ENCODE measurements at regions not wholly inside any gene's neighbourhood (a gene's known extent, or its start where the extent isn't known, plus 50 kb on each side); places are given as distances from the start of the nearest gene placed in this dataset.
"Not testable (repeated sequence)": the region's sequence is repeated elsewhere in the genome, so short reads cannot be mapped to it uniquely, and the experiment has no call there.

DNA sequence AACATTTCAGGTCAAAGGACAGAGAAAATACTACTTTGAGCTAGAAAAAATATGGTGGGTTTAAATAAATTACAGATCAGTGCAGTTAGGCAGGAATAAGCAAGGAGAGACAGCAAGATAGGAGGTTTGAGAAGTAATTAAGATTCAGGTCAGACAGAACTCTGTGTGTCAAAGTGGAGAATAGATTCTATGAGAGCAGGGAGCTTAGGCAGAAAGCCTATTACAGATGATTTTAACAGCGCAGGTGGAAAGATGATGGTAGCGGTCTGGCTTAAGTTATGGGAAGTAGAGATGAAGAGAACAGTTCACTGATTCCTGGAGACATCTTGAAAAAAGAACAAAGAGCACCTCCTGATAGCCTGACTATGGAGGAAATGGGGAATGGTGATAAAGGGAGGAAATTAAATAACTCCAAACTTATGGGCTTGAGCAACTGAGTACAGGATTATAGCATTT, 106.0 kb downstream of the APIP start:
- no peak for DNase-seq (ENCODE audit: low read depth)
- no peak overlapping the region for H3K4me3 ChIP-seq (ENCODE audit: low read depth, low read length)
- TF ChIP-seq, protein P1, sequence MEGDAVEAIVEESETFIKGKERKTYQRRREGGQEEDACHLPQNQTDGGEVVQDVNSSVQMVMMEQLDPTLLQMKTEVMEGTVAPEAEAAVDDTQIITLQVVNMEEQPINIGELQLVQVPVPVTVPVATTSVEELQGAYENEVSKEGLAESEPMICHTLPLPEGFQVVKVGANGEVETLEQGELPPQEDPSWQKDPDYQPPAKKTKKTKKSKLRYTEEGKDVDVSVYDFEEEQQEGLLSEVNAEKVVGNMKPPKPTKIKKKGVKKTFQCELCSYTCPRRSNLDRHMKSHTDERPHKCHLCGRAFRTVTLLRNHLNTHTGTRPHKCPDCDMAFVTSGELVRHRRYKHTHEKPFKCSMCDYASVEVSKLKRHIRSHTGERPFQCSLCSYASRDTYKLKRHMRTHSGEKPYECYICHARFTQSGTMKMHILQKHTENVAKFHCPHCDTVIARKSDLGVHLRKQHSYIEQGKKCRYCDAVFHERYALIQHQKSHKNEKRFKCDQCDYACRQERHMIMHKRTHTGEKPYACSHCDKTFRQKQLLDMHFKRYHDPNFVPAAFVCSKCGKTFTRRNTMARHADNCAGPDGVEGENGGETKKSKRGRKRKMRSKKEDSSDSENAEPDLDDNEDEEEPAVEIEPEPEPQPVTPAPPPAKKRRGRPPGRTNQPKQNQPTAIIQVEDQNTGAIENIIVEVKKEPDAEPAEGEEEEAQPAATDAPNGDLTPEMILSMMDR (IDR thresholded peaks at IDR 0.05; ENCODE audit: insufficient read depth, low read depth, low read length, missing control alignments), result no peak

DNA sequence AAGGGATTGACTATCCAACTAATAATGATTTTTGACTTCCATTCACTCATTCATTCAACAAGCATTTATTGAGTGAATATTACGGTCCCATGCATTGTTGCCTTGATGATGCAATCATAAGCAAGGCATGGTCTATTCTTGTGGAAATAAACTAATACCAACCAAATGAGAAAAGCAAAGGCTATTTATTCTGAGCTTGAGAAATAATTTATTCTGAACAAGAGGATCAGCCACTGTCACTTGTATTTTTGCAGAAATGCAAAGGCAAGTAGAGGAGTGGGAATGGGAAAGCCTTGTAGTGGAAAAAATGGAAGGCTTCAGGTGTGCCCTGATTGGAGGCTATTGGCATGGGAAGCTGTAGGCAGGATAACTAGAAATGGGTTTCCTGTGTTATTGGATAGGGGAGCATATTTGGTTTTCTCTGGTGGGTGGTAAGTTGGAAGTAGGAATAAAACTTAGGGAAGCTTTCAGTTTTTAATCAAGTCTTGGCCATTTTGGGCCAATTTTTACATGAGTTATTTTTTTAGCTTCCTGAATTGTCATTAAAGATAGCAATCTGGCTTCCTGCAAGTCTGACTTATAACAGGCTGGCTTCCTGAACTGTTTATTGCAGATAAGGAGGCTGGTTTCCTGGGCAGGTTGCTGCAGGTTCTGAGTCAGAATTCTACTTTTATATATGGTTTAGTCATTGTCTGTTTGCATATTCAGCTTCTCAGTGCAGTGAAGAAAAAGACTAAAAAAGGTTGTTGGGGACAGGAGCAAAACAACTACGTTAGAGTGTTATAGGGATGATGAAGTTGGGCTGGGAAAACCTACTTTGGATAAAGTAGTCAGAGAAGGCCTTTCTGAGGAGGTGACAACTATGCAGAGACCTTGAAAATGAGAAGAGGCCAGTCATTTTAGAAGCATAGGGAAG, 106.7 kb downstream of the APIP start:
- DNase-seq (ENCODE audit: low read depth), result no peak
- H3K4me3 ChIP-seq (ENCODE audit: low read depth, low read length), result no peak overlapping the region
- TF ChIP-seq, protein P1 (IDR thresholded peaks at IDR 0.05; ENCODE audit: insufficient read depth, low read depth, low read length, missing control alignments), result no peak

DNA sequence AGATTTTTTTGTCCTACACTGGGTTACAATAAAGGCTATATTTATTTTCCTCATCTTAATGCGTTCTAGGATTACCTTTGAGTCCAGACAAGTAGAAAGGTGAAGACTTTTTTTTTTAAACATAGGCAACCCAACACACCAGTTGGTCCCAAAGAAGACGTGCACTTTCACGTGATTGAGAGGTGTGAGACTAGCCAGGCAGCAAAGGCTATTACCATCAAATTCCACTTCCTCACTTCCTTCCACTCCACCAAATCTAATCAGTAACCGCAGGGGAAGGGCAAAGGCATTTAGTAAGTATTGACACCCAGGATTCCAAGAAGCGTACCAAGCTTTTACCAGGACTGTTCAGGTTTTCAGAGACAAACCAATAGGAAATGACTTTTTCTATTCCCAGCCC, 109.3 kb downstream of the APIP start:
- TF ChIP-seq, protein P1 (IDR thresholded peaks at IDR 0.05; ENCODE audit: insufficient read depth, low read depth, low read length, missing control alignments), result no peak
- H3K4me3 ChIP-seq (ENCODE audit: low read depth, low read length), result no peak overlapping the region
- no peak for DNase-seq (ENCODE audit: low read depth)

DNA sequence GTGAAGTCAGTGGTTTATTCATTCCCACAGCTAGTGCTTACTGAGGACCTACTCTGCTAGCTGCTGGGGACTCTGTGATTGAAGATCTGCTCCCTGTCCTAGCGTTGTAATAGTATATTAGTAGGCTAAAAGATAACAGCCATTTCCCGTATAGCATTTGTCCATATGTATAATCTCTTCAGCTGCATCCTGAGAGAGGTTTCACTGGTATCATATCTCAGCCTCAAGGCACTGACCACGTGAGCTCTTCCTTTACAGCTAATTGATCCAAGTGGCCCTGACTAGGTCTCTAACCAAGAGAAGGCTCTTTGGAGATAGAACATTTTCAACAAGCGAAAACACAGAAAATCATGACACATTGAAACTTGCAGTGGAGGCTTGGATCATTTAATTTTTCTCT, 110.2 kb downstream of the APIP start:
- H3K4me3 ChIP-seq (ENCODE audit: low read depth, low read length), result no peak overlapping the region
- DNase-seq (ENCODE audit: low read depth), result no peak
- TF ChIP-seq, protein P1 (IDR thresholded peaks at IDR 0.05; ENCODE audit: insufficient read depth, low read depth, low read length, missing control alignments), result no peak

DNA sequence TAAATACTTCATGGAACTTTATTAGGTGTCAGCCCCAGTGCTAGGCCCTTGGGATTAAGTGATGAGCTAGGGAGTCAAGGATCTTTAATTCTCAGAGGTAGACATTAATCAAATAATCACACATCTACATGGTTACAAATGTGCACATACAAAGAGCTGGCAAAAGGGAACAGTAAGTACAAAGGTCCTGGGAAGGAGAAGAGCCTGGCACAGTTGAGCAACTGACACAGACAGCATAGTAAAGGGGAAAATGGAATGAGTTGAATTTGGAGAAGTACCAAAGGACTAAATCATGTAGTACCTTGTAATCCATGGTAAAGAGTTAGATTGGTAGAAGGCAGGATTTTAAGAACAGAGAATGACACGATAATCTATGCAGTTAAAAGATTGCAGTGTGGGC, 116.3 kb downstream of the APIP start:
- no peak overlapping the region for H3K4me3 ChIP-seq (ENCODE audit: low read depth, low read length)
- TF ChIP-seq, protein P1 (IDR thresholded peaks at IDR 0.05; ENCODE audit: insufficient read depth, low read depth, low read length, missing control alignments), result no peak
- DNase-seq (ENCODE audit: low read depth), result no peak

DNA sequence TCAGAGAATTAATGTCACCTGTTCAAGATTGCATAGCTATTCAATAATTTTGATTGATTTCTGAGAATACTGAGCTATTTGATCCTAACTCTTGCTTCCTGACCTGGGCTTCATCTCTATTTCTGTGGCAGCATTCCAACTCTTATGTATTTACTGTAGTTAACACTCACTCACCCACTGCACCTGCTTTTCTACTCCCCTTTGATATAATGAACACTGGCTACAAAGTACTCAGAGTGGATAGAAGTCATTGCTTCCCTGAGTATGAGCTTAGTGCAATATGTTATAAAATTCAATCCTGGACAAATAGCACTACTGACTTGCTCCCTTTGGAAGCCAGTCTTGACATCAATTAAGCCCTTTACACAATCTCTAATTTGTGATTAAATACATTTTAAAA, 117.2 kb downstream of the APIP start:
- TF ChIP-seq, protein P1 (IDR thresholded peaks at IDR 0.05; ENCODE audit: insufficient read depth, low read depth, low read length, missing control alignments), result no peak
- no peak for DNase-seq (ENCODE audit: low read depth)

DNA sequence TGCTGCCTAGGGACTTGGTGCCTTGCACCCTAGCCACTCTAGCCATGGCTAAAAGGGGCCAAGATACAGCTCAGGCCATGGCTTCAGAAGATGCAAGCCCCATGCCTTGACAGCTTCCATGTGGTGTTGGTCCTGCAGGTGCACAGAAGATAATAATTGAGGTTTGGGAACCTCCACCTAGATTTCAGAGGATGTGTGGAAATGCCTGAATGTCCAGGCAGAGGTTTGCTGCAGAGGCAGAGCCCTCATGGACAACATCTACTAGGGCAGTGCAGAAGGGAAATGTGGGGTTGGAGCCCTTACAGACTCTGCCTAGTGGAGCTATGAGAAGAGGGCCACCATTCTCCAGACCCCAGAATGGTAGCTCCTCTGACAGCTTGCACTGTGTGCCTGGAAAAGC, 118.7 kb downstream of the APIP start:
- DNase-seq (ENCODE audit: low read depth); H3K4me3 ChIP-seq (ENCODE audit: low read depth, low read length): not testable (repeated sequence)

More for the DNA sequence above, 117.2 kb downstream of the APIP start:
- no peak overlapping the region for H3K4me3 ChIP-seq (ENCODE audit: low read depth, low read length)
